HG02840 (cell line): ENCODE measurements at regions not wholly inside any gene's neighbourhood (a gene's known extent, or its start where the extent isn't known, plus 50 kb on each side); places are given as distances from the start of the nearest gene placed in this dataset.

Experiments
- ATAC-seq: cut with Tn5 transposase; IDR thresholded peaks from one replicate; pipeline ENCODE4 v1.9.1; 2021; ENCODE audit warnings: mild to moderate bottlenecking, moderate library complexity, moderate number of reproducible peaks; ENCODE audit not compliant: unreplicated experiment, low FRiP score

- no peak for ATAC-seq
Observed at GRCh38 chr12:77372026-77372425, 306.7 kb upstream of the E2F7 start.

- ATAC-seq: no peak
Observed at GRCh38 chr12:77368379-77368778, 303.0 kb upstream of the E2F7 start.

DNA sequence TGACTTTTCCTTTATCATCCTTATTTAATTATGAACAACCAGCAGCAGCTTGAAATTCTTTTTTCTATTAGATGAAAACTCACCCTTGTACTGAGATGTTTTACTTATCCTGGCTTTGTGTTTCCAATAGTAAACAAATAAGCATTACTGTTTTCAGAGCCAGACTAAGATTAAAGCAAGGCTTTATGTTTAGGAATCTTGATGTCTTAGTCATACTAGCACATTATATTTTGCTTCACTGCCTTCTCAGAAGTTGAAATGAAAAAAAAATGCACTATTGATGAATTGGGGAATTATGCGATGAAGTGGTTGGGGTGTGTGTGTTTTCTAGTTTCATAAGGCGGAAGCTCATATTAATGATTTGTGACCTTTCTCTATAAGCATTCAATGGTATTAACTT lies 301.2 kb upstream of the E2F7 start:
- ATAC-seq: no peak

- ATAC-seq: no peak
Observed at GRCh38 chr12:77364400-77364799, 299.0 kb upstream of the E2F7 start.

GRCh38 chr12:77362509-77363210 lies 297.3 kb upstream of the E2F7 start:
- no peak for ATAC-seq

- no peak for ATAC-seq
Observed at GRCh38 chr12:77357655-77358054, 292.3 kb upstream of the E2F7 start.

DNA sequence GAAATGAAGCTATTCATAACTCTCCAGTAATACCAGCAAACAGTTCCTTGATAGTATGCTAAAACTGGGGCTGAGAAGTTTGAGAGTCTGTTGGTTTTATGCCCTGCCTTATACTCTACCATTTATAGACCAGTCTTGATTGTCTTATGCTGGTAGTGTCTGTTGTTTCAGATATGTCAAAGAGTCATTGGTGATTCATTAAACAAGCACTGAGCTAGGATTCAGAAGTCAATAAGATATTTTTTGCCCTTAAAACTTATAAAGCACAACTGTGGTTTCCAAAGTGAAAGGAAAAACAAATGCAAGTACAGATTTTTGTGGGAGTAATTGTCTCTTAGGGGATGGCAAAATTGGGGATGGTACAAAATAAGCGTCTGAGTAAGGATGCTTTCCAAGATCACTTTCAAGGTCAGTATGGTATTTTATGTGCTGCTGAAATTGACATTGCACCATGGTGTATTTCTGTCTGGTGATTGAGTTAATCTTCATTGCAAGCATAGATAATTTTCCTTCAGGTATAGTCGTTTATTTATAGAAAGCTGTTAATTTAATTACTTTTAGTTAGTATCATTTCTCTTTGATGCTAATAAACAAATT lies 289.5 kb upstream of the E2F7 start:
- ATAC-seq: no peak

DNA sequence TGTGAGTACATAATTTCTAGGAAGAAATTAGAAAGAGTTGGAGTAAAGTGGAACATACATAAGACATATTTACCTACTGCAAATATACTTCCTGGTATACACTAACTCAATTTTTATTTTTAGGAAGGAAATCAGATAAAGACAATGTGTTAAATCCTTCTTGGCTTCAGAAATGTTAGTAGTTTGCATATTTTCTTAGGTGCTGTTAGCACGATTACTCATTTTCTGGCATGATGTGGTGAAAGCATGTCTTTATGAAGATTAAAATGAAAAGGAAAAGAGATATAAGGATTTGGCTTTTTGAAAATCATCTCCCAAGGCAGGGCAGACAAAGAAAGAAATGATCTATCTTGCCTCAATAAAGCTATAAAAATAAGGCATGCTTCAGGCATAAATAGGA lies 287.6 kb upstream of the E2F7 start:
- no peak for ATAC-seq

DNA sequence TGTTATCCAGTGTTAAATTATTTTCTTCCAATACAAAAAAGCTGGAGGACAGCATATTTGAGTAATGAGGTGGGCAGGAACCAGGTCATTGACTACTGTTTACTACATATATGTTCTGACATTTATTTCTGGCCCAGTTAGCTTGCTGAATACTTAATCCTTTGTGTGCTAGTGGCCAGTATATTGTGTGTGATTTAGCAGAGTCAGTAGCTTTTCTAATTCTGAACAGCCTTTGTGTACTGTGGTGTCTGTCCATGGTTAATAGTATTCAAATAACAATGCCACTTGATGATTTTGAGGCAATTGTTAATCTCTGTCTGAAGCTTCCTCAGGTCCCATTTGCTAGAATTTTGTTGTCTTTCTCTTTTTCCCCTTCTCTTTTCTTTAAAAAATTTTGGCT lies 286.5 kb upstream of the E2F7 start:
- ATAC-seq: no peak

DNA sequence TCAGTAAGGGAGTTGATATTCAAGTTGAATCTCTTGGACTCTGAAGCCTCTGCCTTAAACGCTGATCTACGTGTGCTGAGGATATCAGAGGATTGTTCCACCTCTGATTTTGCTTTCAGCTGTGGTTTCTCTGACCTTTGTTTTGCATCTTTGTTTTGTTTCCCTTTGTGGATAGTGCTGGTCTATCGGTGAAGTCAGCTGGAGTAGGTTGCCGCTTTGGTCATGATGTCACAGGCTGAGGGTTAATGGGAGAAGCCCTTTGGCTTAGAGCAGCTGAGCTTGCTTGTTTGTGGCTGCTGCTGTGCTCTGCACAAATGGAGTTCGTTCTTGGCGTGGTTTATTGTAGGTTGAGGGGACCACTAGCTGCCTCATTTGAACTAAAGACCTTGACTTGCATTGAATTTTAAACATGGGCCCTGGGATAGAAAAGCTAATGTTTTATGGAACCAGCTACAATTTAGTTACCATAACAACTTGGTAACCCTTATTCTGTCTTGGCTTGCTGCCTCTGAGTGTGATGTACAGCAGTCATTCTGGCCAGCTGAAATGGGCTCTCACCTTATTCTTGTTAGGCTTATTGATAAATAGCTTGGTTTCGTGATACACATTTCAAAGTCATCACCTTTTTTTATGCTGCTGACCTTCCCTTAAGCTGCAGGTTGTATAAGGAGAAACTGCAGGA lies 284.5 kb upstream of the E2F7 start:
- ATAC-seq: no peak

GRCh38 chr12:77347017-77347416 lies 281.6 kb upstream of the E2F7 start:
- ATAC-seq: no peak

GRCh38 chr12:77345336-77345735 lies 280.0 kb upstream of the E2F7 start:
- ATAC-seq: no peak

GRCh38 chr12:77344651-77345050 lies 279.3 kb upstream of the E2F7 start:
- ATAC-seq: no peak

DNA sequence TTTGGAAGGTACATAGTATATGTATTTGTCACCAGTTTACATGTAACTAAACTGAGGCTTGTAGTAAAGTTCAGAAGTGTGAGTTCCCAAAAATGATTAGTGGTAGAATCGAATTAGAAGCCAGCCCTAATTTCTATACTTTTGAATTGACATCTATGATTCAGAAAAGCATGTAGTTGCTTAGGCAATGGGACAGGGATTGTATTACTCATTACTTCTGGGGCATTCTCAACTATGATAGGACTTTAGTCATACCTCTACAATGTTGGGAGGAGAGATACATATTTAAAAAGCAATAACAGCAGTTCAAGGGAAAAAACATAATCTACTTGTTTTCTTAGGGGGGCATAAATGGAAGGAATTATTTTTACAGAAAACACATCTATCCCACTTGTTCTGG lies 277.9 kb upstream of the E2F7 start:
- ATAC-seq: no peak

- ATAC-seq: no peak
Observed at GRCh38 chr12:77342253-77342652, 276.9 kb upstream of the E2F7 start.

GRCh38 chr12:77339610-77340009 lies 274.2 kb upstream of the E2F7 start:
- ATAC-seq: no peak

- no peak for ATAC-seq
Observed at GRCh38 chr12:77337362-77337761, 272.0 kb upstream of the E2F7 start.

DNA sequence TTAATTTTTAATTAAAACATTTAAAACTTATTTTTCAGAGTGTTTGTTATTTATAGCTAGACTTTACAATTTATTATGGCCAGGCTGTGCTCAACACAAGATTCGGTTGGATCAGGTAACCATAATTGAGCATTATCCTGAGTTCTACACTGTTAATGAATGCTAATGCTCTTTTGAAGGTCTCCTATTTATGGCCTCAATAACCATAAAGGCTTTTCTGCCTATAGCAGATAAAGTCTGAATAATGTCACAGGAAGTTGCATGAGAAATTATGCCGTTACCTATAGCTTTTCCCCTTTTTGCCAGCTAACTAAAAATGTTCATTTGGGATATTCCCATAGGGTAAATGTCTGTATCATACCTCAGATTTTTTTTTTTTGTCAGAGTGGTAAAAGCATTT lies 269.4 kb upstream of the E2F7 start:
- ATAC-seq: no peak

- no peak for ATAC-seq
Observed at GRCh38 chr12:77328326-77328725, 263.0 kb upstream of the E2F7 start.

DNA sequence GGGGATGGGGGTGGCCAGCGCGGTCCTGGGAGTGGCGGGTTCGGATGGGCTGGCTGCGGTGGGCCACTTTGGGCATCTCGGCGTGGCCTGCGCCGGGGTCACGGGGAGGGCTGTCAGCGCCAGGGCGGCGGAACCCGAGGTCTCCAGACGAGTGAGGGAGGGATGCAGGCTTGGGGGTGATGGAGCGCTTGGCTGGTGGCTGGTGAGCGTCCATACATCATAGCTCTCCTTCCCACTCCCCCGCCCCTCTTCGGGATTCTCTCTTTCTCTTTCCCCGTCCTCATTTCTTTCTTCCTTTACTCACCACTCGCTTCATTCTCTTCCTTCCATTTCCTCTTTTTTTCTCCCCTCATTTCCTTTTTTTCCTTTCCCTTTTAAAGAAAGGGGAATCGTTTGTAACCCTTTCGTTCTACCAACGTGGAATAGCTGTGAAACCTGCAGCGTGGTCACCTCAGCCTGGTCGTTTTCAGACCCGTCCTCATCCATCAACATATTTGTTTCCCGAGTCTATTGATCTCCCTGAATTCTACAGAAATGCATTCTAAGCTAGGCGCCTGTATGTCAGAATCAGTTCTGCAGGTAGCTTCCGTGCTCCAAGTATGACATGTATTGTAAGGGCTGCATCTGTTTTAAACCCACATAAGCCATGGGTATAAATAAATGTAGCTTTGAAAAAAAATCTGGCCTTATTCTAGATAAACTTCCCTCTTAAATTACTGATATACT lies 260.3 kb upstream of the E2F7 start:
- no peak for ATAC-seq

DNA sequence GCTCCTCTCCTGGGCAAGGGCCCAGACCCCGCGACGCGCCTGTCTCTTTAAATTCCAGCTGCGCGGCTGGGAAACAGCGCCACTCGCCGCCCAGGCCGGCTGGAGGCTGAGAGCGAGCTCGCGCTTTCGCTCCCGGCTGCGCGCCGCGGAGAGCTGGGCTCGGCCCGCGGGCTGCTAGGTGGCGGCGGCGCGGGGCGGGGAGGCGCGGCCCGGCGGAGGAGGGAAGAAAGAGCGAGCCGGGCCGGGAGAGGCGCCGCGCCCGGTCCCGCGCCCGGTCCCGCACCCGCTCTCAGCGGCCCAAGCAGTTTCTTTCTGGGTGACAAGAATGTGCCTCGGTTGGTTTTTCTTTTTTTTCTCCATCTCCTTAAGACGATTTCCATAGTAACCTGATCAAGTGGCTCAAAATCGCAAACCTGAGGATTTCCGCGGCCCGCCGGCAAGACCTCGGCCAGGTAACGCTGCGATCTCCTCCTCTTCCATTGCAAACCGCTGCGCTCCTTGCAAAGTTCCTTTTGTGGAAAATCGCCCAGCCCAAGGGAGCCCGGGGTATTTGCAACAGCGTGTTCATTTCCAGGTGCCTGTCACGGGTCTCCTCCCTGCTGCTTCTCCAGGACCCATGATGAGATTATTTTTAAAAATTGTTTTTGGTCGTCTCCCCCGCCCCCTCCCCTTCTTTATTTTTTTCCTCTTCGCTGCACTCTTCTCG lies 259.5 kb upstream of the E2F7 start:
- peak; percentile 79 for ATAC-seq
